GM10248 (cell line): ENCODE measurements at regions not wholly inside any gene's neighbourhood (a gene's known extent, or its start where the extent isn't known, plus 50 kb on each side); places are given as distances from the start of the nearest gene placed in this dataset.

Source experiments
- CTCF ChIA-PET: fragments of 300-600 bp; sonication (Branson Sonifier 250); formaldehyde crosslinking; extraction: SDS; loops from one replicate; lab custom pipeline; 2021; ENCODE audit warnings: antibody characterized with exemption; lab: Yijun Ruan, JAX
- POLR2A ChIA-PET: fragments of 350-650 bp; sonication (Branson Sonifier 250); formaldehyde crosslinking; extraction: SDS; loops from one replicate; lab custom pipeline; 2020; ENCODE audit warnings: antibody characterized with exemption; lab: Yijun Ruan, JAX
- DNase-seq: peaks from one replicate; pipeline ENCODE4 v3.0.0; 2012; ENCODE audit errors: extremely low spot score
- CTCF ChIP-seq: IDR thresholded peaks from 2 replicates; pipeline ENCODE4 v1.5.1; 2012; ENCODE audit warnings: mild to moderate bottlenecking, low read depth; ENCODE audit errors: extremely low read depth, missing control alignments, control extremely low read depth

- ChIA-PET POLR2A (no interaction called here), CTCF (interaction anchor here (1.5 to 1.9 kb wide), 2 partner anchors 17 to 482 kb away, joined by 3 read pairs; no protein-coding TSS in a partner anchor)
- DNase-seq = no peak
- TF ChIP-seq CTCF = no peak
Observed at GRCh38 chr3:191962324-191962723, 501.4 kb downstream of the PYDC2 start.

DNA sequence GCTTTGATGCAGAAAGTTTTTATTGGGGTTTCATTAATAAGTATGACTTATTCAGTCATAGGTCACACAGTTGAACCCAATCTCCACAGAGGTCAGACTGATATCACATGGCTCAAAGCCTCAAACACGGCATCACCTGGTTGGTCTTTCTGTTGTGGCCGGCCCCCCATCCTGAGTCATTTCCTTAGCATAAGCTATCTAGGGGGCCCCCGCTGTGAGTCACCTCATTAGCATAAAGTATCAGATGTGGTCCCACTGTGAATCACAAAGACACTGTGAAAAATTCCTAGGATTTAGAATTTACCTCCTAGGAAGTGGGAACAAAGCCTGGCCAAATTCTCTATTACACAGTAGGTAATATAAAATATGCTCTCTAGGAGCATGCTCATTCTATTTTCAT lies 502.2 kb downstream of the PYDC2 start:
- CTCF ChIA-PET = interaction anchor here (1.9 kb wide), 1 partner anchor 481 kb away, joined by 3 read pairs; no protein-coding TSS in a partner anchor
- DNase-seq = no peak
- POLR2A ChIA-PET = no interaction called here
- TF ChIP-seq CTCF = no peak

GRCh38 chr3:191966556-191966955 lies 505.6 kb downstream of the PYDC2 start:
- ChIA-PET CTCF (interaction anchor here (1.0 to 1.1 kb wide), 2 partner anchors 9 to 77 kb away, joined by 3 read pairs; no protein-coding TSS in a partner anchor), POLR2A (no interaction called here)
- no peak for DNase-seq
- TF ChIP-seq CTCF = no peak

GRCh38 chr3:191968299-191968698 lies 507.3 kb downstream of the PYDC2 start:
- DNase-seq = no peak
- POLR2A ChIA-PET = no interaction called here
- TF ChIP-seq CTCF = no peak
- CTCF ChIA-PET = no interaction called here

DNA sequence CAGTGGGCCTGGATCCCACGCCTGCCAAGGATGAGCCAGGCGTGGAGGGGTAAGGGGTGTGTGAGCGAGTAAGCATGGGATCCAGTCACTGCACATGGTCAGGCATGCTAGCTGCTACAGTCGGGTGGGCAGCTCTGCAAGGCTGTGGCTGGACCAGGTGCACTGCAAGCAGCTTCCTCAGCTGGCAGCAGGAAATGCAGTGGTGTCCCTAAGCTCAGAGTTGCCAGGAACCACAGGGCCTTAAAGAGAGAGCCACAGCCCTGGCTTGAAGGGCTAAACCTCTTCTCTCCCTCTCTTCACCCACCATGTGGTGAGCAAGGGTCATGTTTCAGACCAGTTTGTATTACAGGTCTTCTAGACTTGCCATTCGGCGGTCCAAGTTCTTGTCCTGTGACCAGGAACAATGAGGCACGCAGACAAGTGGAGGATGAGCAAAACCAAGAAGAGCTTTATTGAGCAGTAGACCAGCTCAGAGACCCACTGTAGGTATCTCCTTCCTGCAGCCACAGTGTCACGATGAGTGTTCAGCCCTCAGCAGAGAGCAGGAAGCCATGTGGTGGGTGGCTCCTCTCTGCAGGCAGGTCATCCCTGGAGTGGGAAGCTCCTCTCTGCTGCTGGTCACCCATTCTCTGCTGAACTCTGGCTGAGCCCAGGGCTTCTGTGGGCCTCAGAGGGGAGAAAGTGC lies 511.9 kb downstream of the PYDC2 start:
- POLR2A ChIA-PET = no interaction called here

GRCh38 chr3:191973820-191974219 lies 512.9 kb downstream of the PYDC2 start:
- ChIA-PET CTCF (interaction anchor here (1.0 kb wide), 1 partner anchor 33 kb away, joined by 3 read pairs; no protein-coding TSS in a partner anchor), POLR2A (no interaction called here)
- TF ChIP-seq CTCF = no peak
- no peak for DNase-seq

More for the DNA sequence above, 511.9 kb downstream of the PYDC2 start:
- CTCF ChIA-PET = interaction anchor here (1.0 to 1.3 kb wide), 2 partner anchors 9 to 32 kb away, joined by 3 read pairs; no protein-coding TSS in a partner anchor
- TF ChIP-seq CTCF = no peak
- DNase-seq = no peak
